GM12873 (cell line): ENCODE measurements at regions not wholly inside any gene's neighbourhood (a gene's known extent, or its start where the extent isn't known, plus 50 kb on each side); places are given as distances from the start of the nearest gene placed in this dataset.

Experiments used
- CTCF ChIP-seq: IDR thresholded peaks from 2 replicates; pipeline ENCODE4 v1.5.1; 2012; ENCODE audit warnings: low read depth, mild to moderate bottlenecking, moderate library complexity, low read length, control low read depth; ENCODE audit not compliant: insufficient read depth; ENCODE audit errors: missing control alignments

GRCh38 chr5:141769671-141770070 lies 87.6 kb upstream of the ARAP3 start:
- TF ChIP-seq CTCF: no peak

- TF ChIP-seq CTCF: no peak
Measured at GRCh38 chr5:141767671-141768070, 85.6 kb upstream of the ARAP3 start.

- no peak for TF ChIP-seq CTCF
Measured at GRCh38 chr5:141765896-141766551, 84.0 kb upstream of the ARAP3 start.

- no peak for TF ChIP-seq CTCF
Measured at GRCh38 chr5:141763541-141763940, 81.5 kb upstream of the ARAP3 start.

- TF ChIP-seq CTCF: peak; percentile 19
Measured at GRCh38 chr5:141762790-141763368, 80.8 kb upstream of the ARAP3 start.

- no peak for TF ChIP-seq CTCF
Measured at GRCh38 chr5:141762316-141762715, 80.3 kb upstream of the ARAP3 start.

GRCh38 chr5:141760753-141761152 lies 78.7 kb upstream of the ARAP3 start:
- TF ChIP-seq CTCF: no peak
